Heart left ventricle (tissue), 13 donors: ENCODE measurements at regions not wholly inside any gene's neighbourhood (a gene's known extent, or its start where the extent isn't known, plus 50 kb on each side); places are given as distances from the start of the nearest gene placed in this dataset.

Source experiments
- CTCF ChIP-seq, 12 donors: fragments of 200-600 bp; sonication (generic) in 4 of 12; IDR thresholded peaks; one replicate each; pipeline versions ENCODE4 v1.5.0 to v1.8.0; 2018 to 2022; ENCODE audit warnings: antibody characterized with exemption in 12 of 12, mild to moderate bottlenecking in 5 of 12
- POLR2A ChIP-seq, 2 donors: fragments of 450-650 bp; IDR thresholded peaks; one replicate each; pipeline ENCODE4 v1.6.1; 2017; ENCODE audit warnings: antibody characterized with exemption in 2 of 2, mild to moderate bottlenecking in 2 of 2, moderate library complexity in 2 of 2
- donor health status: ischemic (EF 13 %, LVEDD 7.1; RV severe dilation, severe dysfunction).
- donor health status: DM: no; HTN: yes; CAD: no.
- donor health status: DM: no; HTN: no; CAD: no.
- donor health status: ischemic (EF 25% LVEDD 6.9; RV normal size, moderate dysfunction).
- donor health status: ischemic (EF 25% LVEDD 5.7; RV mildly dilated, moderate dysfunction).
- donor health status: ischemic (EF 35%, LVEDD 5.7; RV mildly dilated, moderate dysfunction).
- donor health status: nonischemic (EF 11% LVEDD 7.7; RV severe dilation, severe dysfunction).
- donor health status: DM: yes; HTN: yes; CAD: no.
- donor health status: PGD.
- donor health status: ischemic (EF 29% LVEDD 5.4; RV normal size, mild dysfunction).
- donor health status: nonischemic (EF 23%, LVEDD 6.1; RV moderate dilation, normal function).

DNA sequence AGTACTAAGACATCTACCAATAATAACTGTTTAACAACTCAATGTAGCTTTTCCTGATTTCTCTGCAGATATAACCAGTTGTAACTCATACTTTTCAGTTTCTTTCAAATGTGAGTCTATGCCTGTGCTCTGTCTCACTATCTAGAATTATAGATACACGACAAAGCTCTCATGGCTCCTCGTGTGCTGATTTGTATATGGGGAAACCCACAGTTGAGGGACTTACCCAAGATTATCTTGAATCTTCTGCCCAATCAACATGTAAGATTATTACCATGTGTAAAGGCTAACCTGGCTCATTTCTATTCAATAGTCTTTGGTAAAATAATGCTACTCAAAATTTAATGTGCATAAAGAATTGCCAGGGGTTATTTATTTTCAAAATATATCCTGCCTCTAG is 554.4 kb downstream of the FBXO15 start:
- TF ChIP-seq CTCF (IDR thresholded peaks at IDR 0.05) (no peak), POLR2A (IDR thresholded peaks at IDR 0.05) (no peak)
